OCI-LY7 (cell line): ENCODE measurements at regions not wholly inside any gene's neighbourhood (a gene's known extent, or its start where the extent isn't known, plus 50 kb on each side); places are given as distances from the start of the nearest gene placed in this dataset.

ENCODE experiments used
- BruUV-seq: library from RNA; stranded (reverse); fragments of 400-500 nt; replicated peaks from 2 replicates; lab custom pipeline; 2021; lab: Mats Ljungman, UMichigan
- CTCF ChIA-PET: fragments of 300-600 bp; sonication (Branson Sonifier 250); formaldehyde crosslinking; loops from one replicate; lab custom pipeline; 2022; ENCODE audit warnings: antibody characterized with exemption; ENCODE audit not compliant: unreplicated experiment; lab: Charles Lee
- POLR2A ChIA-PET: fragments of 300-600 bp; sonication (Branson Sonifier 250); formaldehyde crosslinking; loops from one replicate; lab custom pipeline; 2022; ENCODE audit warnings: antibody characterized with exemption; lab: Charles Lee
- DNase-seq: peaks from one replicate; pipeline ENCODE4 v3.0.0-alpha.2; 2015; ENCODE audit warnings: low spot score
- H2AFZ ChIP-seq: fragments of 200-600 bp; sonication (generic), shearing (Covaris generic); 2 replicates; pipeline ENCODE4 v1.6.1; 2014; ENCODE audit warnings: mild to moderate bottlenecking, antibody characterized with exemption, low read length, moderate library complexity
- H3K27ac ChIP-seq: fragments of 200-600 bp; sonication (generic); 2 replicates; pipeline ENCODE4 v1.5.1; 2014; ENCODE audit warnings: mixed run types, low read depth, mild to moderate bottlenecking, moderate library complexity, low read length, inconsistent platforms; ENCODE audit not compliant: poor library complexity, severe bottlenecking
- H3K36me3 ChIP-seq: fragments of 200-600 bp; sonication (generic); 2 replicates; pipeline ENCODE4 v1.6.1; 2014; ENCODE audit warnings: mild to moderate bottlenecking, antibody characterized with exemption, low read length, moderate library complexity, mixed read lengths; ENCODE audit not compliant: insufficient read depth
- H3K4me1 ChIP-seq: fragments of 200-600 bp; sonication (generic); 2 replicates; pipeline ENCODE4 v1.5.1; 2014; ENCODE audit warnings: mild to moderate bottlenecking, low read length; ENCODE audit not compliant: insufficient read depth, poor library complexity, severe bottlenecking
- H3K4me2 ChIP-seq: fragments of 200-600 bp; sonication (generic); 2 replicates; pipeline ENCODE4 v1.6.1; 2014; ENCODE audit warnings: mild to moderate bottlenecking, low read length
- H3K4me3 ChIP-seq: fragments of 200-600 bp; sonication (generic); 2 replicates; pipeline ENCODE4 v1.5.1; 2014; ENCODE audit warnings: mild to moderate bottlenecking, low read depth, low read length; ENCODE audit not compliant: poor library complexity, severe bottlenecking
- H3K79me2 ChIP-seq: fragments of 200-600 bp; sonication (generic); 2 replicates; pipeline ENCODE4 v1.6.1; 2016; ENCODE audit warnings: low read depth, mild to moderate bottlenecking, low read length, moderate library complexity, mixed read lengths; ENCODE audit not compliant: insufficient read depth
- H3K9me2 ChIP-seq: fragments of 200-600 bp; sonication (generic); 2 replicates; pipeline ENCODE4 v1.6.1; 2016; ENCODE audit warnings: mild to moderate bottlenecking, low read length, mixed read lengths; ENCODE audit not compliant: insufficient read depth
- H3K9me3 ChIP-seq: fragments of 200-600 bp; sonication (generic); 2 replicates; pipeline ENCODE4 v1.6.1; 2014; ENCODE audit warnings: mild to moderate bottlenecking, mixed run types, low read length, mixed read lengths
- H4K20me1 ChIP-seq: fragments of 200-600 bp; sonication (generic); 2 replicates; pipeline ENCODE4 v1.6.1; 2014; ENCODE audit warnings: mild to moderate bottlenecking, antibody characterized with exemption, low read length, moderate library complexity, mixed read lengths; ENCODE audit not compliant: insufficient read depth
- CTCF ChIP-seq: fragments of 200-600 bp; sonication (generic); conservative IDR thresholded peaks from 2 replicates; pipeline ENCODE4 v1.5.1; 2014; ENCODE audit warnings: mild to moderate bottlenecking, antibody characterized with exemption, low read length, moderate library complexity, mixed read lengths
- EZH2phosphoT487 ChIP-seq: fragments of 200-600 bp; sonication (generic); IDR thresholded peaks from 2 replicates; pipeline ENCODE4 v1.6.1; 2018; ENCODE audit warnings: low read depth, borderline replicate concordance, mild to moderate bottlenecking, mixed run types, antibody characterized with exemption, low read length, moderate library complexity, mixed read lengths
- intact Hi-C: fragments of 100-400 bp; cut with micrococcal nuclease; formaldehyde crosslinking; loops from one replicate; pipeline ENCODE4 v1.10.0; 2022; ENCODE audit not compliant: unreplicated experiment

- Histone ChIP-seq H3K36me3 (no peaks in the 10 kb centered on the region), H3K9me3 (no peaks in the 10 kb centered on the region), H3K4me3 (no peak overlapping the region), H4K20me1 (no peaks in the 10 kb centered on the region), H3K27ac (no peak overlapping the region), H3K4me1 (no peaks in the 10 kb centered on the region), H3K9me2 (no peaks in the 10 kb centered on the region), H3K79me2 (no peaks in the 10 kb centered on the region), H3K4me2 (no peak overlapping the region), H2AFZ (no peak overlapping the region)
- TF ChIP-seq CTCF (no peak), EZH2phosphoT487 (no peak)
- BruUV-seq, result no TSS peak
- intact Hi-C loops, result no loop called here
- ChIA-PET POLR2A (no interaction called here), CTCF (no interaction called here)
- DNase-seq, result no peak
Measured at GRCh38 chr13:99768986-99769385, 202.6 kb downstream of the ZIC5 start.

DNA sequence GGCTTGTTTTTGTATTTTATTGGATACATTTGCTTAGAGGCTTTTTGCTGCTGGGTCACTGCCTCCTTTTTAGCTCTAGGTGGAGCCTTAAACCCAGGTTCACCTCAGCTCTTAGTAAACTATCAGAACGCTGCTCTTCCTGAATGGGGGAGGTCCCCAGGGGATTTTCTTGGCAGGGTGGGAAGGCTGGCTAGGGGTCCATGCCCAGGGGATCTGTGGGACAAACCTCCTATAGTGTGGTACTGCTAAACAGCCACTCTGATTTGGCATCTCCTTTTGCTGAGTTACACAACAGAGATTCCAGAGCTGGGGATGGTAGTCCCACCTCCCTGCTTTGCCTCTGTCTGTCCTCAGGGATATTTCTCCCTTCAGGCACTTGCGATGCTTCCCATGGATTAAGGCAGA is 204.9 kb downstream of the ZIC5 start:
- Histone ChIP-seq H4K20me1 (no peaks in the 10 kb centered on the region), H3K9me2 (no peaks in the 10 kb centered on the region), H3K4me1 (no peaks in the 10 kb centered on the region), H3K9me3 (no peaks in the 10 kb centered on the region), H3K27ac (no peak overlapping the region), H3K4me2 (no peak overlapping the region), H3K4me3 (no peak overlapping the region), H3K36me3 (no peaks in the 10 kb centered on the region), H2AFZ (no peak overlapping the region), H3K79me2 (no peaks in the 10 kb centered on the region)
- TF ChIP-seq EZH2phosphoT487, result no peak
- TF ChIP-seq CTCF, result 0 out of 2 replicates have a peak, but pooled peaks have one; percentile 15
- no peak for DNase-seq
- POLR2A ChIA-PET, result no interaction called here
- no TSS peak for BruUV-seq
- CTCF ChIA-PET, result no interaction called here
- intact Hi-C loops, result no loop called here

GRCh38 chr13:99765869-99766268 is 205.7 kb downstream of the ZIC5 start:
- Histone ChIP-seq H3K4me2 (no peak overlapping the region), H2AFZ (no peak overlapping the region), H3K4me1 (no peaks in the 10 kb centered on the region), H4K20me1 (no peaks in the 10 kb centered on the region), H3K27ac (no peak overlapping the region), H3K9me2 (no peaks in the 10 kb centered on the region), H3K79me2 (no peaks in the 10 kb centered on the region), H3K4me3 (no peak overlapping the region), H3K9me3 (no peaks in the 10 kb centered on the region), H3K36me3 (no peaks in the 10 kb centered on the region)
- CTCF ChIA-PET, result no interaction called here
- TF ChIP-seq EZH2phosphoT487 (no peak), CTCF (no peak)
- BruUV-seq, result no TSS peak
- POLR2A ChIA-PET, result no interaction called here
- no peak for DNase-seq
- intact Hi-C loops, result no loop called here
